ENCODE measurements at regions not wholly inside any gene's neighbourhood (a gene's known extent, or its start where the extent isn't known, plus 50 kb on each side); places are given as distances from the start of the nearest gene placed in this dataset.
"Not testable (repeated sequence)": the region's sequence is repeated elsewhere in the genome, so short reads cannot be mapped to it uniquely, and the experiment has no call there.

DNA sequence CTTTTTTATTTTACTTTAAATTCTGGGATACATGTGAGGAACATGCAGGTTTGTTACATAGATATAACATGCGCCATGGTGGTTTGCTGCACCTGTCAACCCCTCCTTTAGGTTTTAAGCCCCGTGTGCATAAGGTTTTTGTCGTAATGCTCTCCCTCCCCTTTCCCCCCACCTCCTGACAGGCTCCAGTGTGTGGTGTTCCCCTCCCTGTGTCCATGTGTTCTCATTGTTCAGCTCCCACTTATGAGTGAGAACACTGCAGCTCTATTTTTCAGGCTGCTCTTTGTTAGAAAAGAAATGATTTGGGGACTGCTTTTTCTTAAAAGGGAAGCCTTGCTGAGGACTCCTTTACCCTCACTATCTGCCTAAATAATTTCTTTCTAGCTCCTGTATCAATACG lies 430.2 kb upstream of the TMEM132C start:
- TF ChIP-seq, protein P1, sequence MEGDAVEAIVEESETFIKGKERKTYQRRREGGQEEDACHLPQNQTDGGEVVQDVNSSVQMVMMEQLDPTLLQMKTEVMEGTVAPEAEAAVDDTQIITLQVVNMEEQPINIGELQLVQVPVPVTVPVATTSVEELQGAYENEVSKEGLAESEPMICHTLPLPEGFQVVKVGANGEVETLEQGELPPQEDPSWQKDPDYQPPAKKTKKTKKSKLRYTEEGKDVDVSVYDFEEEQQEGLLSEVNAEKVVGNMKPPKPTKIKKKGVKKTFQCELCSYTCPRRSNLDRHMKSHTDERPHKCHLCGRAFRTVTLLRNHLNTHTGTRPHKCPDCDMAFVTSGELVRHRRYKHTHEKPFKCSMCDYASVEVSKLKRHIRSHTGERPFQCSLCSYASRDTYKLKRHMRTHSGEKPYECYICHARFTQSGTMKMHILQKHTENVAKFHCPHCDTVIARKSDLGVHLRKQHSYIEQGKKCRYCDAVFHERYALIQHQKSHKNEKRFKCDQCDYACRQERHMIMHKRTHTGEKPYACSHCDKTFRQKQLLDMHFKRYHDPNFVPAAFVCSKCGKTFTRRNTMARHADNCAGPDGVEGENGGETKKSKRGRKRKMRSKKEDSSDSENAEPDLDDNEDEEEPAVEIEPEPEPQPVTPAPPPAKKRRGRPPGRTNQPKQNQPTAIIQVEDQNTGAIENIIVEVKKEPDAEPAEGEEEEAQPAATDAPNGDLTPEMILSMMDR (IDR thresholded peaks at IDR 0.05) = not testable (repeated sequence)
- not testable (repeated sequence) for TF ChIP-seq POLR2A (IDR thresholded peaks at IDR 0.05)
